ENCODE measurements at regions not wholly inside any gene's neighbourhood (a gene's known extent, or its start where the extent isn't known, plus 50 kb on each side); places are given as distances from the start of the nearest gene placed in this dataset.

- no peak overlapping the region for H3K27ac Mint-ChIP-seq (ENCODE audit: unreplicated experiment)
- no peaks in the 10 kb centered on the region for H3K27me3 Mint-ChIP-seq (ENCODE audit: unreplicated experiment)
- TF ChIP-seq, protein P1, sequence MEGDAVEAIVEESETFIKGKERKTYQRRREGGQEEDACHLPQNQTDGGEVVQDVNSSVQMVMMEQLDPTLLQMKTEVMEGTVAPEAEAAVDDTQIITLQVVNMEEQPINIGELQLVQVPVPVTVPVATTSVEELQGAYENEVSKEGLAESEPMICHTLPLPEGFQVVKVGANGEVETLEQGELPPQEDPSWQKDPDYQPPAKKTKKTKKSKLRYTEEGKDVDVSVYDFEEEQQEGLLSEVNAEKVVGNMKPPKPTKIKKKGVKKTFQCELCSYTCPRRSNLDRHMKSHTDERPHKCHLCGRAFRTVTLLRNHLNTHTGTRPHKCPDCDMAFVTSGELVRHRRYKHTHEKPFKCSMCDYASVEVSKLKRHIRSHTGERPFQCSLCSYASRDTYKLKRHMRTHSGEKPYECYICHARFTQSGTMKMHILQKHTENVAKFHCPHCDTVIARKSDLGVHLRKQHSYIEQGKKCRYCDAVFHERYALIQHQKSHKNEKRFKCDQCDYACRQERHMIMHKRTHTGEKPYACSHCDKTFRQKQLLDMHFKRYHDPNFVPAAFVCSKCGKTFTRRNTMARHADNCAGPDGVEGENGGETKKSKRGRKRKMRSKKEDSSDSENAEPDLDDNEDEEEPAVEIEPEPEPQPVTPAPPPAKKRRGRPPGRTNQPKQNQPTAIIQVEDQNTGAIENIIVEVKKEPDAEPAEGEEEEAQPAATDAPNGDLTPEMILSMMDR (IDR thresholded peaks at IDR 0.05; ENCODE audit: unreplicated experiment) = no peak
- no peaks in the 10 kb centered on the region for H3K36me3 Mint-ChIP-seq (ENCODE audit: low read depth, unreplicated experiment)
- no peak overlapping the region for H3K4me3 Mint-ChIP-seq (ENCODE audit: unreplicated experiment)
- no peaks in the 10 kb centered on the region for H3K9me3 Mint-ChIP-seq (ENCODE audit: unreplicated experiment)
- no peaks in the 10 kb centered on the region for H3K4me1 Mint-ChIP-seq (ENCODE audit: unreplicated experiment)
- DNase-seq (ENCODE audit: low spot score) = no peak
These were observed 636.4 kb downstream of the USP25 start for GRCh38 chr21:16366207-16366606.

DNA sequence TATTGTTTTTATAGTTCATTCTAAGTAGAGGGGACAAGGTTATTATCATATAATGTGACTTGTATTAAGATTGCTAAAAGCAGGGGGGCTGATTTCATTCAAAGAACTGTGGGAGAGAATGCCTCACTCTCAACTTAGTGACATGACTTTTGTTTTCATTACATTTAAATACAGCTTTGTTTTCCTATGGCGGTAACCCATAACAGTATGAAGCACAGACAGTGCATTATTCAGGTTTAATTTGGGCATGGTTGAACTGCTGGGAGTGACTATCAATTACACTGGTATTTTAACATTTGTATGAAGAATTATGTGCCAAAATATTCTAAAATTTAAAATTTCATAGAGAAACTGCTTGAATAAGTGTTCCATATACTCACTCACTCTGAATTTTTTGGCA, 637.3 kb downstream of the USP25 start:
- Mint-ChIP-seq H3K9me3 (ENCODE audit: unreplicated experiment) (no peaks in the 10 kb centered on the region), H3K4me3 (ENCODE audit: unreplicated experiment) (no peak overlapping the region), H3K27me3 (ENCODE audit: unreplicated experiment) (no peaks in the 10 kb centered on the region), H3K4me1 (ENCODE audit: unreplicated experiment) (no peaks in the 10 kb centered on the region), H3K36me3 (ENCODE audit: low read depth, unreplicated experiment) (no peaks in the 10 kb centered on the region), H3K27ac (ENCODE audit: unreplicated experiment) (no peak overlapping the region)
- TF ChIP-seq, protein P1 (IDR thresholded peaks at IDR 0.05; ENCODE audit: unreplicated experiment) = no peak
- no peak for DNase-seq (ENCODE audit: low spot score)

- H3K4me3 Mint-ChIP-seq (ENCODE audit: unreplicated experiment) = no peak overlapping the region
- no peaks in the 10 kb centered on the region for H3K4me1 Mint-ChIP-seq (ENCODE audit: unreplicated experiment)
- TF ChIP-seq, protein P1 (IDR thresholded peaks at IDR 0.05; ENCODE audit: unreplicated experiment) = no peak
- no peak for DNase-seq (ENCODE audit: low spot score)
- no peaks in the 10 kb centered on the region for H3K36me3 Mint-ChIP-seq (ENCODE audit: low read depth, unreplicated experiment)
- H3K27me3 Mint-ChIP-seq (ENCODE audit: unreplicated experiment) = no peaks in the 10 kb centered on the region
- no peak overlapping the region for H3K27ac Mint-ChIP-seq (ENCODE audit: unreplicated experiment)
- H3K9me3 Mint-ChIP-seq (ENCODE audit: unreplicated experiment) = no peaks in the 10 kb centered on the region
These were observed 640.4 kb downstream of the USP25 start for GRCh38 chr21:16370186-16370585.

DNA sequence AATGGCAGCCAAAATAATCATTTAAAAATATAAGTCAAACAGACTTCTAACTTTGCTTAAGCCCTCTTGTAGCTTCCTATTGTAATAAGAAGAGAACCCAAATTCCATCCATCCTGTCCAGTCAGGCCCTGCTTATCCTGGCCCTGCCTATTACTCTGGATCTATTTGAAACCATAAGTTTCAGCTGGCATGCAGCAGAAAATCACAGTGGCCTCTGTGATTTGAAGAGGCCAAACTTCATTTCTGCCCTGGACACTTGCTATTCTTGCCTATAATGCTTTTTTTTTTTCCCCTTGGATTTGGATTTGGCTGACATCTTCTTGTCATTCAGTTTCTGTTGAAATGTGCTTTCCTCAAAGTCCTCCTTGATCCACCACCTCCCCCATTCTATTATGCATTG, 642.8 kb downstream of the USP25 start:
- no peaks in the 10 kb centered on the region for H3K9me3 Mint-ChIP-seq (ENCODE audit: unreplicated experiment)
- TF ChIP-seq, protein P1 (IDR thresholded peaks at IDR 0.05; ENCODE audit: unreplicated experiment) = no peak
- H3K36me3 Mint-ChIP-seq (ENCODE audit: low read depth, unreplicated experiment) = no peaks in the 10 kb centered on the region
- no peak for DNase-seq (ENCODE audit: low spot score)
- H3K4me1 Mint-ChIP-seq (ENCODE audit: unreplicated experiment) = no peaks in the 10 kb centered on the region
- peaks cover 2% of the 10 kb centered on the region for H3K27me3 Mint-ChIP-seq (ENCODE audit: unreplicated experiment)
- H3K4me3 Mint-ChIP-seq (ENCODE audit: unreplicated experiment) = no peak overlapping the region
- no peak overlapping the region for H3K27ac Mint-ChIP-seq (ENCODE audit: unreplicated experiment)

GRCh38 chr21:16376673-16377072, 646.9 kb downstream of the USP25 start:
- DNase-seq (ENCODE audit: low spot score) = no peak
- TF ChIP-seq, protein P1 (IDR thresholded peaks at IDR 0.05; ENCODE audit: unreplicated experiment) = no peak
- H3K27me3 Mint-ChIP-seq (ENCODE audit: unreplicated experiment) = peaks cover 2% of the 10 kb centered on the region
- no peaks in the 10 kb centered on the region for H3K36me3 Mint-ChIP-seq (ENCODE audit: low read depth, unreplicated experiment)
- no peak overlapping the region for H3K27ac Mint-ChIP-seq (ENCODE audit: unreplicated experiment)
- peaks cover 3% of the 10 kb centered on the region for H3K4me1 Mint-ChIP-seq (ENCODE audit: unreplicated experiment)
- H3K4me3 Mint-ChIP-seq (ENCODE audit: unreplicated experiment) = no peak overlapping the region
- H3K9me3 Mint-ChIP-seq (ENCODE audit: unreplicated experiment) = no peaks in the 10 kb centered on the region
